ENCODE measurements at regions not wholly inside any gene's neighbourhood (a gene's known extent, or its start where the extent isn't known, plus 50 kb on each side); places are given as distances from the start of the nearest gene placed in this dataset.

DNA sequence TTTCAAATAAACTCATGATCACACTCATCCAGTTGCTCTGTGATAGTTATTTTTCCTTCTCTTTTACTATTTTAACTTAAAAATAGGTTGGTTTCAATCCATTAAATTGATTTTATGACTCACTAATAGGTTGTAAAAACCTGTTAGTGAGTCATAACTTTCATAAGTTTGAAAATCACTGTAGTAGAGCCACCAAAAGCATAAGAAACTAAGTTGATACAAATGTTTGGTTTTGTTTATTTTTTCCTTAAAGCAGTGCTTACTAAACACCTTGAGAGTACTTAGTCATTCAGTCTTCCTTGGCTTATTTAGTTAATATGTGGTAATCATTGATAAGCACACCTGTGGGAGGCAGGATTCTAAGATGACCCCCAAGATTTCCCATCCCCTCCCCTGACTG lies 312.1 kb upstream of the MAN1A1 start:
- no peak for DNase-seq (ENCODE audit: low read depth in 2 of 2)

GRCh38 chr6:119661078-119661477 lies 311.5 kb upstream of the MAN1A1 start:
- DNase-seq (ENCODE audit: low read depth in 2 of 2), result no peak

- DNase-seq (ENCODE audit: low read depth in 2 of 2), result no peak
Observed at GRCh38 chr6:119658917-119659316, 309.4 kb upstream of the MAN1A1 start.

GRCh38 chr6:119655124-119655523 lies 305.6 kb upstream of the MAN1A1 start:
- no peak for DNase-seq (ENCODE audit: low read depth in 2 of 2)

GRCh38 chr6:119653329-119653728 lies 303.8 kb upstream of the MAN1A1 start:
- DNase-seq (ENCODE audit: low read depth in 2 of 2), result no peak

- DNase-seq (ENCODE audit: low read depth in 2 of 2), result no peak
Observed at GRCh38 chr6:119649531-119649930, 300.0 kb upstream of the MAN1A1 start.

- no peak for DNase-seq (ENCODE audit: low read depth in 2 of 2)
Observed at GRCh38 chr6:119647309-119647708, 297.7 kb upstream of the MAN1A1 start.

- no peak for DNase-seq (ENCODE audit: low read depth in 2 of 2)
Observed at GRCh38 chr6:119643876-119644275, 294.3 kb upstream of the MAN1A1 start.

DNA sequence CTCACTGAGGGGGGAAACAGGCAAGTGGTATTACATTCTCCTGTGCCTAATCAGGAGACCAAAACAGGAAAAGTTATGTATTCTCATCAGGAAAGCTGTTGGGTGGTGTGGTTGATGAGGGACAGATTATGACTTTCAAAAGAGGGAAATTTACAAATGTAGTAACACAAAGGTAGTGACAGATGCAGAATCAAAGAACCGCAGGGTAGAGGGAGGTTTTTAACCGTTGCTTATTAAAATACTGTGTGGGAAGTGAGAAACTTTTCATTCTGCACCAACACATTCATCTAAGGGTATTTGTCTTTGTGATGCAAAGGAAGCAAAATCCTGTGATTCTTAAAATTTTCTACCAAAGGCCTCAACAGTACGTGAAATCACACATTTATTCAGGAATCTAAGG lies 288.2 kb upstream of the MAN1A1 start:
- DNase-seq (ENCODE audit: low read depth in 2 of 2), result no peak

GRCh38 chr6:119636060-119636459 lies 286.5 kb upstream of the MAN1A1 start:
- no peak for DNase-seq (ENCODE audit: low read depth in 2 of 2)

DNA sequence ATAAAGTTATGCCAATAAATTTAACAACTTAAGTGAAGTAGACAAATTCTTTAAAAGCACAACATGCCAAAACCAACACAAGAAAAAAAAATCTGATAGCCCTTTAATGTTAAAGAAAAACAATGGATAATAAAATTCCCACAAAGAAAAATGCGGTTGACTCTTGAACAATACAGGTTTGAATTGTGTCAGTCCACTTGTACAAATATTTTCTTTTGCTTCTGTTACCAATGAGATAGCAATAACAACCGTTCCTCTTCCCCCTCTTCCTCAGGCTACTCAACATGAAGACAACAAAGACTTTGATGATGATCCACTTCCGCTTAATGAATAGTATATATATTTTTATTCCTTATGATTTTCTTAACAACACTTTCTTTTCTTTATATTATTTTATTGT lies 283.9 kb upstream of the MAN1A1 start:
- no peak for DNase-seq (ENCODE audit: low read depth in 2 of 2)

GRCh38 chr6:119630561-119631192 lies 281.1 kb upstream of the MAN1A1 start:
- no peak for DNase-seq (ENCODE audit: low read depth in 2 of 2)

- DNase-seq (ENCODE audit: low read depth in 2 of 2), result no peak
Observed at GRCh38 chr6:119628691-119629594, 279.4 kb upstream of the MAN1A1 start.

- no peak for DNase-seq (ENCODE audit: low read depth in 2 of 2)
Observed at GRCh38 chr6:119627908-119628669, 278.5 kb upstream of the MAN1A1 start.

GRCh38 chr6:119626884-119627619 lies 277.5 kb upstream of the MAN1A1 start:
- no peak for DNase-seq (ENCODE audit: low read depth in 2 of 2)

DNA sequence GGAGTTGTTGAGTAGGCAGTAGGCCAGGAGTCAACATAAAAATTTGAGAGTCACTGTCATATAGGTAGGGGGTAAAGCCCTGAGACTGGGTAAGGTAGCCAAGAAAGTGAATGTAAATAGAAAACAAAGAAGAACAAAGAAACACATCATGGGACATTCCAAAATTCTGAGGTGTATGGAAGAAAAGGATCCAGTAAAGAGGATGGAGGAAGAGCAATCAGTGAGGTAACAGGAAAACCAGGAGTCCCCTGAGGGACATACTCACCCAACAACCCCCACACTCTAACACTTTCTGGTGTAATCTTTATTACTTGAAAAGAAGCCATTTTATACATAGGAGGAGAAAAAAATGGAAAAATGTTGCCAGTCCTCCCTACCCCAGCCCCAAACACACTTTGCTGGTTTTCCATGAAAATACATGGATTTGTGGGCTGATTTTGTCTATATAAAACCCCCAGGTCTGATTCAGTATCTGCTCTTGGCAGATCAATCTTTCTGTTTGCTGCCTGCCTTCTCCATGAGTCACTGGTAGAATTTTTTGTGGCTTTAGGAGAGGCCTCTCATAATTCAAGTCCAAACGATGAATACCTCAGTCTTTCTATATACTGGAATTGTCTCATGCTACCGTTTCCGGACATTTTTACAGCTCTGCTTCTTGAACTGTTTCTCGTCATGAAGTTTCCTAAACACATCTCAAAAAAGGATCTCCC lies 271.4 kb upstream of the MAN1A1 start:
- no peak for DNase-seq (ENCODE audit: low read depth in 2 of 2)

DNA sequence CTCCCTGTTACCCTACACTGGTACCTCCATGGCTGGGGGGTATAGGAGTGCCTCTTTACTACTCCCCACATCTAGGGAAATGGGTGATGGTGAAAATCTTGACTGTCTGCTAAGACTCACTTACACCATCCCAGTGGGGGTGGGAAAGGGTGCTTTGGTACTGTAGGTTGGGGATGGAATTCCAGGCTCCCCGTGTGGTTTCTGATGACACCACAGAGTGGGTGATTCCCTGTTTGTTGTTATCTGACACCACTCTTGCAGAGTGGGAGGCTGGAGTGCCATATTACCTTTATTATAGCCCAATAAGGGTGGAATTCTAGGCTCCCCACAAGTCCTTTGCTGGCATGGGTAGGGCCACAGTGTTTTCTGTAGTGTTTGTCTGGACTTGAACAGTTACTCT lies 264.6 kb upstream of the MAN1A1 start:
- no peak for DNase-seq (ENCODE audit: low read depth in 2 of 2)

DNA sequence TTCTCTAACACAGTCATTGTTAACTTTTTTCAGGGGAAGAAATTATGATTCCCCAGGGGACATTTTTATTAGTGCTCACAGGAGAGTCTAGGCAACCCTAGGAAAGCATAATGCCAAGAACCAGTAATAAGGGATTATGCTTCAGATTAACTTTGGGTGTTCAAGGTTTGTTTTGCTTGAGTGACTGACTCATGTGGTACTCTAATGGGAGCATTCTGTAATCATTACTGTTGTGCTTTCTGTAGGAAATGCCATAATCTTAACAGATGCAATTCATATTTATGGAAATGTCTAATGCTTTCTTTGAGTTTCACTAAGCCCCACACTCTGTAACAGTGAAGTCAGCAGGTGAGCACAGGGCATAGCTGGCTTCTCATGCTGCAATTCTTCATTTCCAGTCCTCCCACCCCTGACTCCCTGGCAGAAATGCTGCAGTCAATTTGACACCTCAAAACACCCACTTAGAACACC lies 263.4 kb upstream of the MAN1A1 start:
- DNase-seq (ENCODE audit: low read depth in 2 of 2), result no peak

DNA sequence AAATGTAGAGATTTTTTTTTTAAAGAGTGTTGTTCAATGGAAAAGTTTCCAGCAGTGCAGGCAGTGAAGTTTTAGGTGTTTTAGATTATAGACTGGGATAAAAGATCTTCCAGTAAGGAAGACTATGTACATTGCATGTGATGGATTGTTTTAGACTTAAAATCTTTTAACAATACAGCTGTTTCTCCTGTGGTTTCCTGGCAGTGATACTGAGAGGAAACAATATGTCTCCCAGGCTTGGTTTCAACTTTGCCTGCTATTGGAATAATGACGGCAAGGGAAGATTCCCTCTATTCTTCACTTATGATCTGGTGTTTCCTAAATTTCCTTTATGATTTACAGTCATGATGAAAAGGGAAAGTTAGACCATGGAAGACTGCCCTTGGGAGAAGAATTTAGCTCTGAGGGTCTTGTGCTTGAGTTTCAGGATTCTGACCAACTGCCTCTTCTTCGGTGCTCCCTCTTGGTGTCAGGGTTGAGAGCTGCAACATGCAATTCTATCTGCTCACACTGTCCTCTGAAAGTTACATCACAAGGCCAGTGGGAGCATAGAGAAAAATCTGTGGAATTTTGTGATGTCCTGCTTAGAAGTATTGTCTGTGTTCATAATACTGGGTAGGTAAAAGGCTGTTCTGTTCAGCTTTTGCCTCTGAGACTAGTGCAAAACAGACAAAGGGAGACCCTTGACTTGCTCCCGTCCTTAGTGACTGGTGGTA lies 262.8 kb upstream of the MAN1A1 start:
- DNase-seq (ENCODE audit: low read depth in 2 of 2), result no peak

GRCh38 chr6:119610754-119611153 lies 261.2 kb upstream of the MAN1A1 start:
- no peak for DNase-seq (ENCODE audit: low read depth in 2 of 2)

Measured in stimulated activated CD8-positive, alpha-beta memory T cell treated with anti-CD3 and anti-CD28 coated beads, Interleukin-15, amount 100 ng/mL, for 48 hours (primary cell).